ENCODE measurements at regions not wholly inside any gene's neighbourhood (a gene's known extent, or its start where the extent isn't known, plus 50 kb on each side); places are given as distances from the start of the nearest gene placed in this dataset.

DNA sequence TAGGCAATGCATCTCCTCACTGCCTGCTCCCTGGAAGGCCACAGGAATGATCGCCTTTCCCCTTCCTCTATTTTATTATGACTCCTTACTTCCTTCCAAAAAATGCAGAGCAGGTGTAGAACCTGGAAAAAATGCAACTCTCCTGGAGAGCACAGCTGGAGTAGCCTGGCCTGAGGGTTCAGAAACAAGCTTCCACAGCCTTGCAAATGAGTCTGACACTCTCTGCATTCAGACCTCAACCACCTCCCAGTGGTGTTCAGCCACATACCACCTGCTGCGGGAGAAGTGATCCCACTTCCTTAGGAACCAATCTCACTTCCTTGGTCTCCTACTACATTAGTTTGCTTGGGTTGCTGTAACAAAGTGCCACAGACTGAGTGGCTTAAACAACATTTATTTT, 368.1 kb upstream of the NOCT start:
- Histone ChIP-seq H2AFZ (ENCODE audit: low read depth, low read length) (no peak overlapping the region), H3K4me2 (ENCODE audit: insufficient read depth, low read length) (no peak overlapping the region), H3K4me3 (replicated peaks in 1 of 3; ENCODE audit: insufficient read depth in 1 of 3, low read depth in 1 of 3, low read length in 3 of 3) (no peak overlapping the region), H3K79me2 (ENCODE audit: control insufficient read depth, insufficient read depth, low read length) (no peaks in the 10 kb centered on the region), H3K9me1 (replicated peaks; ENCODE audit: control insufficient read depth, extremely low read depth, insufficient read depth, low read length) (no peaks in the 10 kb centered on the region), H3K9me3 (replicated peaks; ENCODE audit: control insufficient read depth, insufficient read depth, low read length) (no peaks in the 10 kb centered on the region), H3K4me1 (ENCODE audit: control insufficient read depth, extremely low read depth, insufficient read depth, low read length) (no peaks in the 10 kb centered on the region), H3K27me3 (ENCODE audit: control insufficient read depth in 2 of 2, insufficient read depth in 2 of 2, low read length in 2 of 2) (no peaks in the 10 kb centered on the region), H4K20me1 (replicated peaks; ENCODE audit: control insufficient read depth, extremely low read depth, insufficient read depth, low read length) (no peaks in the 10 kb centered on the region), H3K36me3 (ENCODE audit: control insufficient read depth in 2 of 2, extremely low read depth in 1 of 2, insufficient read depth in 2 of 2, low read length in 2 of 2) (no peaks in the 10 kb centered on the region), H3K9ac (replicated peaks; ENCODE audit: extremely low read depth, insufficient read depth, low read length) (no peak overlapping the region), H3K27ac (ENCODE audit: insufficient read depth, low read depth, low read length) (no peak overlapping the region)
- no TSS peak for BruUV-seq (replicated peaks)
- ChIA-PET POLR2A (no interaction called here), CTCF (no interaction called here)
- dilution Hi-C loops (cut with MboI; ENCODE audit: extremely low pct_ligation_motif_present, low sequenced_read_pairs) (no loop called here), intact Hi-C loops (cut with micrococcal nuclease) (no loop called here)
- no peak for DNase-seq (ENCODE audit: low read depth, low spot score)
- TF ChIP-seq GATA2 (IDR thresholded peaks at IDR 0.05; ENCODE audit: insufficient read depth, insufficient read length, low read depth, low read length) (no peak), EZH2 (IDR thresholded peaks at IDR 0.05; ENCODE audit: borderline replicate concordance, low read depth, low read length, severe bottlenecking) (no peak), JUN (IDR thresholded peaks at IDR 0.05; ENCODE audit: borderline replicate concordance, insufficient read depth, insufficient read length, low read depth) (no peak), POLR2AphosphoS5 (IDR thresholded peaks at IDR 0.05; ENCODE audit: insufficient read depth, low read depth, low read length) (no peak), POLR2A (IDR thresholded peaks at IDR 0.05; ENCODE audit: low read depth, low read length) (no peak), MYC (IDR thresholded peaks at IDR 0.05; ENCODE audit: low read depth, low read length) (no peak), FOS (IDR thresholded peaks at IDR 0.05; ENCODE audit: borderline replicate concordance, insufficient read depth, low read length) (no peak)
- TF ChIP-seq, protein P1, sequence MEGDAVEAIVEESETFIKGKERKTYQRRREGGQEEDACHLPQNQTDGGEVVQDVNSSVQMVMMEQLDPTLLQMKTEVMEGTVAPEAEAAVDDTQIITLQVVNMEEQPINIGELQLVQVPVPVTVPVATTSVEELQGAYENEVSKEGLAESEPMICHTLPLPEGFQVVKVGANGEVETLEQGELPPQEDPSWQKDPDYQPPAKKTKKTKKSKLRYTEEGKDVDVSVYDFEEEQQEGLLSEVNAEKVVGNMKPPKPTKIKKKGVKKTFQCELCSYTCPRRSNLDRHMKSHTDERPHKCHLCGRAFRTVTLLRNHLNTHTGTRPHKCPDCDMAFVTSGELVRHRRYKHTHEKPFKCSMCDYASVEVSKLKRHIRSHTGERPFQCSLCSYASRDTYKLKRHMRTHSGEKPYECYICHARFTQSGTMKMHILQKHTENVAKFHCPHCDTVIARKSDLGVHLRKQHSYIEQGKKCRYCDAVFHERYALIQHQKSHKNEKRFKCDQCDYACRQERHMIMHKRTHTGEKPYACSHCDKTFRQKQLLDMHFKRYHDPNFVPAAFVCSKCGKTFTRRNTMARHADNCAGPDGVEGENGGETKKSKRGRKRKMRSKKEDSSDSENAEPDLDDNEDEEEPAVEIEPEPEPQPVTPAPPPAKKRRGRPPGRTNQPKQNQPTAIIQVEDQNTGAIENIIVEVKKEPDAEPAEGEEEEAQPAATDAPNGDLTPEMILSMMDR (IDR thresholded peaks at IDR 0.05; ENCODE audit: extremely low read depth in 1 of 2, insufficient read depth in 1 of 2, low read depth in 1 of 2, low read length in 2 of 2) = no peak
- TF ChIP-seq, protein P2, sequence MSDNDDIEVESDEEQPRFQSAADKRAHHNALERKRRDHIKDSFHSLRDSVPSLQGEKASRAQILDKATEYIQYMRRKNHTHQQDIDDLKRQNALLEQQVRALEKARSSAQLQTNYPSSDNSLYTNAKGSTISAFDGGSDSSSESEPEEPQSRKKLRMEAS (IDR thresholded peaks at IDR 0.05; ENCODE audit: insufficient read depth, insufficient read length) = no peak
- FAIRE-seq = no peak
